ENCODE measurements at regions not wholly inside any gene's neighbourhood (a gene's known extent, or its start where the extent isn't known, plus 50 kb on each side); places are given as distances from the start of the nearest gene placed in this dataset.

GRCh38 chr12:98397323-98398105, 117.9 kb upstream of the TMPO start (continued):
- TF ChIP-seq IKZF1 (conservative IDR thresholded peaks at IDR 0.05) (0 out of 2 replicates have a peak, but pooled peaks have one; percentile 16), SKIL (IDR thresholded peaks at IDR 0.05; ENCODE audit: low read depth, poor library complexity, severe bottlenecking) (no peak), SMARCA5 (IDR thresholded peaks at IDR 0.05) (peak; percentile 44; the same call in 1 of the 2 replicates), MEF2A (IDR thresholded peaks at IDR 0.05; ENCODE audit: insufficient read depth, low read depth, low read length) (no peak), RELB (IDR thresholded peaks at IDR 0.05; ENCODE audit: low read depth) (peak; percentile 25; the same call in 1 of the 2 replicates), CTCF (IDR thresholded peaks at IDR 0.05 in 2 of 3, conservative IDR thresholded peaks at IDR 0.05 in 1 of 3; ENCODE audit: control insufficient read depth in 2 of 3, extremely low read depth in 1 of 3, insufficient read depth in 1 of 3, low read depth in 3 of 3, low read length in 3 of 3) (peak; percentile 76 to 90 (median 87)), HDGF (IDR thresholded peaks at IDR 0.05) (0 out of 2 replicates have a peak, but pooled peaks have one; percentile 37), SUPT20H (IDR thresholded peaks at IDR 0.05; ENCODE audit: borderline replicate concordance, control insufficient read depth, low read depth, low read length) (no peak)
